ENCODE measurements at regions not wholly inside any gene's neighbourhood (a gene's known extent, or its start where the extent isn't known, plus 50 kb on each side); places are given as distances from the start of the nearest gene placed in this dataset.
"Not testable (repeated sequence)": the region's sequence is repeated elsewhere in the genome, so short reads cannot be mapped to it uniquely, and the experiment has no call there.

- TF ChIP-seq CTCF, EP300, POLR2A (IDR thresholded peaks at IDR 0.05): not testable (repeated sequence)
Observed at GRCh38 chr16:33588589-33588988, 129.2 kb downstream of the TP53TG3F start.
